SIG-M5 treated with dmso at 0.1 percent for 504 hours (cell line): ENCODE measurements at regions not wholly inside any gene's neighbourhood (a gene's known extent, or its start where the extent isn't known, plus 50 kb on each side); places are given as distances from the start of the nearest gene placed in this dataset.
"Not testable (repeated sequence)": the region's sequence is repeated elsewhere in the genome, so short reads cannot be mapped to it uniquely, and the experiment has no call there.

Experiments used
- DNase-seq: peaks from one replicate; lab custom pipeline; 2025; ENCODE audit not compliant: unreplicated experiment; lab: John Stamatoyannopoulos, UW

DNA sequence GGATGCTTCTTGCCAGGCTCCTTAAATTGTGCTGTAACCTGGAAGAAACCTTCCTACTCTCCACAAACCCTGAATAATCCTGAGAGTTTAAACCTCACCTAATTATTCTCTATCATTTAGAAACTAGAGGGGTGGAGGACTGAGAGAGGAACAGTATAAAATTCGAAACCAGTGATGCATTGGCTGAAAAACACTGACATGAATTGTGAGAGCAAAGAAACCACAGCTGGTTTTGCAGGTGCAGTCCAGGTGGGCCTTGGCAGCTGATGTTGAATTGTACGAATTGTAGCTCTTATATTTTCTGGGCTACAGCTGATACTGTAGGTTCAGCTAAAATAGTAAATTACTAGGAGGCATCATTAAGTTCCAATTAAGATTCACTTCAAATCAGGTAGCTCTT lies 227.0 kb upstream of the SLITRK5 start:
- DNase-seq: no peak

- DNase-seq: no peak
These were observed 218.9 kb upstream of the SLITRK5 start for GRCh38 chr13:87452281-87452680.

GRCh38 chr13:87453244-87453643 lies 217.9 kb upstream of the SLITRK5 start:
- no peak for DNase-seq

DNA sequence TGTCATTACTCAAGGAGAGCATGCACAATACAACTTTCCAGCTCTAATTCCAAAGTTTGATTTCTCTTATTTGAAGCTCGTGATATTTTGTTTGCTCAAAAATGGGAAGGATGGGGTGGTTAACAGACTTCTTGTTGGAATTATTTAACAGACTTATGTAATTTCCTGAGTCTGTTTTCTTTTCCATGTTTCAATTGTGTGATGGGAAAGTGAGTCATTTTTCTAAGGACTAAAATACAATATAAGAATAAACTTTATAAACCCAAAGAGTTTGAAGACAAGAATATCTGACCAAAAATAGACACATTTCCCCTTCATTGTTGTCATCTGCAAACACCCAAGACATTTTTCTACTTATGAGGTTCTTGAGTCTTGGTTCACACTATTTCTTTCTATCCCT lies 211.8 kb upstream of the SLITRK5 start:
- DNase-seq: no peak

- no peak for DNase-seq
These were observed 173.7 kb upstream of the SLITRK5 start for GRCh38 chr13:87497426-87497825.

- peak; percentile 36 for DNase-seq
These were observed 172.5 kb upstream of the SLITRK5 start for GRCh38 chr13:87498681-87499080.

GRCh38 chr13:87524775-87525174 lies 146.4 kb upstream of the SLITRK5 start:
- no peak for DNase-seq

DNA sequence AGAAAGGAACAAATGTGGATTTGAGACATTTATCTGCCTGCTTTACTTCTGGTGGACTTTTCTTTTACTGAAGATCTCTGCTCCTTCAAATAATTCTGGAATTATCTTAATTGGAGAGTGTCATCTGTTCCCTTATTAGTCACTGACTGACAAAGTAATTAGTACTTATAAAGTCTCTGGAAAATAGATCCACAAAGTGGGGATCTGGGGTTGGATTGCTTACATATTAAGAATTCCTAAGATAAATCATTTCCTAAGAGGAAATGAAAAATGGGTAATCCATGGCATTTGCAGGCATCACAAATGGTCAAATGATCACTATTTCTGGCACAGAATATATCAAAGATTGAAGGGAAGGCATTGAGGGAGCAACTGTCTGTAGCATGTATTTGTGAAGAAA lies 137.4 kb upstream of the SLITRK5 start:
- no peak for DNase-seq

GRCh38 chr13:87535911-87536310 lies 135.3 kb upstream of the SLITRK5 start:
- DNase-seq: no peak

GRCh38 chr13:87536499-87536898 lies 134.7 kb upstream of the SLITRK5 start:
- DNase-seq: no peak

- no peak for DNase-seq
These were observed 134.3 kb upstream of the SLITRK5 start for GRCh38 chr13:87536899-87537298.

DNA sequence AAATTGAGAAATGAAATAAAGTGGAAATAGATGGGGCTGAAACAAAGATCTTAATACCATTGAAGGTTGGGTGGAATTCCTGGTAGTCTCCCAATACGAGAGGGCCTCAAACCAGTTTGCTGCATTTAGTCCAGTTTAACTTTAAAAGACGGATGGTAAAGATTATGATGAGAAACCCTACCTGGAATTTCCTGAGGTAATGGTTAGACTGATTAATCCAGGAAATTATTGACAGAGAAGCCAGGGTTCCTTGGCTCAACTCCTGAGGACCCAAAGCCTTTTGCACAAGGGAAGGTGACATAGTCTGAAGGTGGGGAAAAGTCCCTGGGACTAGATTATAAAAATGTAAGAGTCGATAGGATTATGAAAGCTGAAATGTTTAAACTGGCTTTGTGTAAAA lies 133.2 kb upstream of the SLITRK5 start:
- no peak for DNase-seq

DNA sequence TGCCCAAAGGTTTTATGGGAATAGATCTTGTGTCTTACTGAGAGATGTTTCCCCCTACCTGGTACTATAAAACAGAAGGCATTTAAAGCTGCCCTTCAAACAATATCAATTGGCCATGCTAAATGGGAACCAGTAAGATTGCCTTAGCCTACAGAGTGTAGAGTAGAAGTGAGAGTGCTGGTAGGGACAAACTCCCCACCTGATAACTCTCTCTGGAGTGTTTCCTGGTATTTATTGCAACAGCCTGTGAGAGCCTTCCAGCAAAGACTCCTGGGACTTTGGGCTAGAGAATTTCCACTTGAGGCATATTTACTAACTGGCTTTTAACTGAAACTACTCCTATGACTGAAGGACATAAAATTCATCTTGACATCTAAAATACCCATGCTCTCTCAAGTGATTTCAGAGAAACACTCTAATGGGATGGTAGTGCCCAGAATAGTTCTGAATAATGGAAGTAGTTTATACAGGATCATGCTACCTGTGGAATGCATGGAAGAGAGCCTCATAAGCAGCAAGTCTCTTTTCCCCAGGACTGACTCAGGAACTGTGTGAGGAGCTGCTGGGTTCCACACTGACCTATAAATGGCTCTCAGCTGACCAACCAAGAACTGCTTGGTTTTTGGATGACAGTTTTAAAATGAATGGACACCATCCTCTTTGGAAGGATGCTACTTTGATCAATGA lies 132.7 kb upstream of the SLITRK5 start:
- DNase-seq: no peak

DNA sequence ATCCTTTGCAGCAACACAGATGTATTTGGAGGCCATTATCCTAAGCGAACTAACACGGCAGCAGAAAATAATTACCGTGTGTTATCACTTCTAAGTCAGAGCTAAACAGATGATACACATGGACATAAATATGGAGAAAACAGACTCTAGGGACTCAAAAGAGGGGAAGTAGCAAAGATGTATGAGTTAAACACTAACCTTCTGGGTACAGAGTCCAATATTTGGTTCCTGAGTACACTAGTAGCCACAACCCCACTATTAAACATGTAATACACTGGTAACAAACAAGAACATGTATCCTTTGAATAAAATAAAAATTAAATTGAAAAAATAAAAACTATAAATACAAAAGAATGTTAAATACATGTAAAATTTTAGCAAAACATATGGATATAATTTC lies 118.0 kb upstream of the SLITRK5 start:
- no peak for DNase-seq

- no peak for DNase-seq
These were observed 117.1 kb upstream of the SLITRK5 start for GRCh38 chr13:87554045-87554444.

DNA sequence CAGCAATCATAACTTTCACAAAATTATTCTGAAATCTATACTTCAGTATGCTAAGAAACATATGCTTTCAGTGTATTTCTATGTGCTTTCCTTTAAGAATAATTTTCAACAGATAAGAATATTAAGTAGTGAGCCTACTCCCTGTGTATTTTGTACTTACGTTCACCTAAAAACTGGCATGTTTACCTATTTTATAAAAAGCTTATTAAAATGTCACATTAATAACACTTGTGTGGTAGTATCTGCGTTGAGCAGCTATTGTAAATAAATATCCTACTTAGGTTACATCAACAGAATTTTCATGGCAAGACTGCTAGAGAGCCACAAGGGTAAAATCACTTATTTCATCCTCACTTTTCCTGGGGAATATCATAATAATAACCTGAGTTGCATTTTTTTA lies 113.4 kb upstream of the SLITRK5 start:
- no peak for DNase-seq

DNA sequence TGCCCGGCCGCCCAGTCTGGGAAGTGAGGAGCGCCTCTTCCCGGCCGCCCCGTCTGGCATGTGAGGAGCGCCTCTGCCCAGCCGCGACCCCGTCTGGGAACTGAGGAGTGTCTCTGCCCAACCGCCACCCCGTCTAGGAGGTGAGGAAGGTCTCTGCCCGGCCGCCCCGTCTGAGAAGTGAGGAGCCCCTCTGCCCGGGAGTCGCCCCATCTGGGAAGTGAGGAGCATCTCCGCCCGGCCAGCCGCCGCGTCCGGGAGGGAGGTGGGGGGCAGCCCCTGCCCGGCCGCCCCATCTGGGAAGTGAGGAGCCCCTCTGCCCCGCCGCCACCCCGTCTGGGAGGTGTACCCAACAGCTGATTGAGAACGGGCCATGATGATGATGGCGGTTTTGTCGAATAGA lies 109.6 kb upstream of the SLITRK5 start:
- not testable (repeated sequence) for DNase-seq

DNA sequence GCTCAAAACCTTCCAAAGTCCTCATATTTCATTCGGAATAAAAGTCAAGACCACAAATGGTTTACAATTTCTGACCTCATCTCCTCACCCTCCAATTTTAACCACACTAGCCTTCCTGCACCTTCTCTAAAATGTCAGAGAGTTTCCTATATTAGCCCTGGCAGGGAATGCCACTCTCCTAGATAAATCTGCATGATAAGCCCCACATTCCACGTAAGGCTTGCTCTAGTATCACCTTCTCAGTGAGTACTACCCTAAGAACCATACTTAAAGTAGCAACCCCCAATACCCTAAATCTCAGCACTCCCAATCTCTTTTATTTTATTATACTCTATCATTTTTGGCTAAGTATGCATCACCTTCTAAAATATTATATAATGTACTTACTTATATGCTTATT lies 100.5 kb upstream of the SLITRK5 start:
- no peak for DNase-seq

- no peak for DNase-seq
These were observed 88.8 kb upstream of the SLITRK5 start for GRCh38 chr13:87582399-87582798.

- DNase-seq: no peak
These were observed 80.7 kb upstream of the SLITRK5 start for GRCh38 chr13:87590518-87590917.

GRCh38 chr13:87604437-87604836 lies 66.7 kb upstream of the SLITRK5 start:
- not testable (repeated sequence) for DNase-seq

GRCh38 chr13:87607266-87607665 lies 63.9 kb upstream of the SLITRK5 start:
- no peak for DNase-seq

DNA sequence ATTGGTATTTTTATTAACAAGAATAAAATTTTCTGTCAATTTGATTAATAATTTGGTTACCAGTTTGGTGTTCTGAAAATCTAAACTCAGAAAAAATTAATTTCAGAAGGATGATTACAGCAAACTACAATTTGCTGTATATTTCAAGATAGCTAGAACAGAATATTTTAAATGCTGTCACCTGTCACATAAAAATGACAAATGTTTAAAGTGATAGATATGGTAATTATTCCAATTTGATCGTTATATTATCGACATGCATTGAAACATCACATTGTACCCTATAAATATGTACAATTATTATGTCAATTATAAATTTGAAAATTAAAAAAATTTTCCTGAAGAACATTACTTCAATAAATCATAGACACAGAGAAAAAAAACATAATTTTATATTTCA lies 56.9 kb upstream of the SLITRK5 start:
- no peak for DNase-seq
